ENCODE measurements at regions not wholly inside any gene's neighbourhood (a gene's known extent, or its start where the extent isn't known, plus 50 kb on each side); places are given as distances from the start of the nearest gene placed in this dataset.

GRCh38 chr2:58730764-58731487, 489.8 kb upstream of the FANCL start:
- H3K27ac ChIP-seq (ENCODE audit: low read depth, low read length), result no peak overlapping the region
- no peak overlapping the region for H2AK5ac ChIP-seq (ENCODE audit: low read length)
- H3K27me3 ChIP-seq (ENCODE audit: insufficient read depth, low read length, poor library complexity), result no peaks in the 10 kb centered on the region
- H3K9ac ChIP-seq (ENCODE audit: low read length), result no peak overlapping the region
- H3K4ac ChIP-seq (ENCODE audit: low read depth, low read length), result no peak overlapping the region
- DNase-seq, result no peak
- H3K23ac ChIP-seq (ENCODE audit: low read length), result no peak overlapping the region
- H3K18ac ChIP-seq (ENCODE audit: low read length), result no peak overlapping the region
- no peak overlapping the region for H2BK5ac ChIP-seq (ENCODE audit: low read length)
- H4K5ac ChIP-seq (ENCODE audit: low read length), result no peak overlapping the region
- no peak overlapping the region for H4K8ac ChIP-seq (ENCODE audit: low read depth, low read length)
- H3K4me2 ChIP-seq (ENCODE audit: low read length), result no peak overlapping the region
- no peak overlapping the region for H2BK15ac ChIP-seq (replicated peaks; ENCODE audit: low read depth)
- H3K79me1 ChIP-seq (ENCODE audit: low read length), result no peaks in the 10 kb centered on the region
- no peaks in the 10 kb centered on the region for H3K79me2 ChIP-seq (ENCODE audit: control insufficient read depth, insufficient read depth, low read length)
- H2BK120ac ChIP-seq (ENCODE audit: low read depth, low read length), result no peak overlapping the region
- no CpG with 5 or more reads among the region's 5 CpGs for WGBS (ENCODE audit: extremely low coverage, insufficient coverage, low lambda C conversion rate)
- no peaks in the 10 kb centered on the region for H3K36me3 ChIP-seq (ENCODE audit: control insufficient read depth, insufficient read depth, low read length)
- peaks cover 3% of the 10 kb centered on the region for H3K4me1 ChIP-seq (ENCODE audit: control insufficient read depth, low read depth, low read length)
- H3K56ac ChIP-seq (ENCODE audit: low read length), result no peak overlapping the region
- no peak overlapping the region for H3K4me3 ChIP-seq (ENCODE audit: low read length)

GRCh38 chr2:58727981-58728656, 487.0 kb upstream of the FANCL start:
- no peak overlapping the region for H2BK120ac ChIP-seq (ENCODE audit: low read depth, low read length)
- no CpG with 5 or more reads among the region's 2 CpGs for WGBS (ENCODE audit: extremely low coverage, insufficient coverage, low lambda C conversion rate)
- H3K36me3 ChIP-seq (ENCODE audit: control insufficient read depth, insufficient read depth, low read length), result no peaks in the 10 kb centered on the region
- no peaks in the 10 kb centered on the region for H3K79me1 ChIP-seq (ENCODE audit: low read length)
- H3K4me2 ChIP-seq (ENCODE audit: low read length), result no peak overlapping the region
- no peak overlapping the region for H2AK5ac ChIP-seq (ENCODE audit: low read length)
- no peak overlapping the region for H3K23ac ChIP-seq (ENCODE audit: low read length)
- H2BK15ac ChIP-seq (replicated peaks; ENCODE audit: low read depth), result no peak overlapping the region
- H3K27ac ChIP-seq (ENCODE audit: low read depth, low read length), result no peak overlapping the region
- H4K5ac ChIP-seq (ENCODE audit: low read length), result no peak overlapping the region
- H3K4me3 ChIP-seq (ENCODE audit: low read length), result no peak overlapping the region
- peaks cover 3% of the 10 kb centered on the region for H3K4me1 ChIP-seq (ENCODE audit: control insufficient read depth, low read depth, low read length)
- H3K56ac ChIP-seq (ENCODE audit: low read length), result no peak overlapping the region
- H3K27me3 ChIP-seq (ENCODE audit: insufficient read depth, low read length, poor library complexity), result no peaks in the 10 kb centered on the region
- H3K9ac ChIP-seq (ENCODE audit: low read length), result no peak overlapping the region
- H3K18ac ChIP-seq (ENCODE audit: low read length), result no peak overlapping the region
- no peak overlapping the region for H4K8ac ChIP-seq (ENCODE audit: low read depth, low read length)
- no peak overlapping the region for H2BK5ac ChIP-seq (ENCODE audit: low read length)
- H3K4ac ChIP-seq (ENCODE audit: low read depth, low read length), result no peak overlapping the region
- DNase-seq, result no peak
- H3K79me2 ChIP-seq (ENCODE audit: control insufficient read depth, insufficient read depth, low read length), result no peaks in the 10 kb centered on the region

- Histone ChIP-seq H3K23ac (ENCODE audit: low read length) (no peak overlapping the region), H3K79me1 (ENCODE audit: low read length) (no peaks in the 10 kb centered on the region), H4K5ac (ENCODE audit: low read length) (no peak overlapping the region), H3K79me2 (ENCODE audit: control insufficient read depth, insufficient read depth, low read length) (no peaks in the 10 kb centered on the region), H2BK5ac (ENCODE audit: low read length) (no peak overlapping the region), H3K18ac (ENCODE audit: low read length) (no peak overlapping the region), H3K4me1 (ENCODE audit: control insufficient read depth, low read depth, low read length) (no peaks in the 10 kb centered on the region), H3K9ac (ENCODE audit: low read length) (no peak overlapping the region), H3K56ac (ENCODE audit: low read length) (no peak overlapping the region), H3K36me3 (ENCODE audit: control insufficient read depth, insufficient read depth, low read length) (no peaks in the 10 kb centered on the region), H3K4ac (ENCODE audit: low read depth, low read length) (no peak overlapping the region), H3K4me2 (ENCODE audit: low read length) (no peak overlapping the region), H4K8ac (ENCODE audit: low read depth, low read length) (no peak overlapping the region), H2BK120ac (ENCODE audit: low read depth, low read length) (no peak overlapping the region), H2AK5ac (ENCODE audit: low read length) (no peak overlapping the region), H3K27ac (ENCODE audit: low read depth, low read length) (no peak overlapping the region), H2BK15ac (replicated peaks; ENCODE audit: low read depth) (no peak overlapping the region), H3K4me3 (ENCODE audit: low read length) (no peak overlapping the region), H3K27me3 (ENCODE audit: insufficient read depth, low read length, poor library complexity) (no peaks in the 10 kb centered on the region)
- no peak for DNase-seq
- no CpG with 5 or more reads among the region's 4 CpGs for WGBS (ENCODE audit: extremely low coverage, insufficient coverage, low lambda C conversion rate)
Observed at GRCh38 chr2:58721912-58722591, 480.9 kb upstream of the FANCL start.

- Histone ChIP-seq H3K79me1 (ENCODE audit: low read length) (no peaks in the 10 kb centered on the region), H2BK120ac (ENCODE audit: low read depth, low read length) (no peak overlapping the region), H3K4me1 (ENCODE audit: control insufficient read depth, low read depth, low read length) (no peaks in the 10 kb centered on the region), H3K23ac (ENCODE audit: low read length) (no peak overlapping the region), H2BK15ac (replicated peaks; ENCODE audit: low read depth) (no peak overlapping the region), H3K4me3 (ENCODE audit: low read length) (no peak overlapping the region), H3K27ac (ENCODE audit: low read depth, low read length) (no peak overlapping the region), H3K4me2 (ENCODE audit: low read length) (no peak overlapping the region), H3K27me3 (ENCODE audit: insufficient read depth, low read length, poor library complexity) (no peaks in the 10 kb centered on the region), H2AK5ac (ENCODE audit: low read length) (no peak overlapping the region), H4K5ac (ENCODE audit: low read length) (no peak overlapping the region), H3K56ac (ENCODE audit: low read length) (no peak overlapping the region), H2BK5ac (ENCODE audit: low read length) (no peak overlapping the region), H3K4ac (ENCODE audit: low read depth, low read length) (no peak overlapping the region), H3K36me3 (ENCODE audit: control insufficient read depth, insufficient read depth, low read length) (no peaks in the 10 kb centered on the region), H3K18ac (ENCODE audit: low read length) (no peak overlapping the region), H4K8ac (ENCODE audit: low read depth, low read length) (no peak overlapping the region), H3K9ac (ENCODE audit: low read length) (no peak overlapping the region), H3K79me2 (ENCODE audit: control insufficient read depth, insufficient read depth, low read length) (no peaks in the 10 kb centered on the region)
- DNase-seq, result no peak
- WGBS (ENCODE audit: extremely low coverage, insufficient coverage, low lambda C conversion rate), result no CpG with 5 or more reads among the region's 9 CpGs
Observed at GRCh38 chr2:58720770-58721697, 479.9 kb upstream of the FANCL start.

GRCh38 chr2:58720033-58720769, 479.1 kb upstream of the FANCL start:
- no peak overlapping the region for H3K27ac ChIP-seq (ENCODE audit: low read depth, low read length)
- H4K5ac ChIP-seq (ENCODE audit: low read length), result no peak overlapping the region
- H3K36me3 ChIP-seq (ENCODE audit: control insufficient read depth, insufficient read depth, low read length), result no peaks in the 10 kb centered on the region
- H2BK5ac ChIP-seq (ENCODE audit: low read length), result no peak overlapping the region
- H3K9ac ChIP-seq (ENCODE audit: low read length), result no peak overlapping the region
- H3K56ac ChIP-seq (ENCODE audit: low read length), result no peak overlapping the region
- H3K18ac ChIP-seq (ENCODE audit: low read length), result no peak overlapping the region
- no peaks in the 10 kb centered on the region for H3K27me3 ChIP-seq (ENCODE audit: insufficient read depth, low read length, poor library complexity)
- H3K23ac ChIP-seq (ENCODE audit: low read length), result no peak overlapping the region
- WGBS (ENCODE audit: extremely low coverage, insufficient coverage, low lambda C conversion rate), result no CpG with 5 or more reads among the region's 3 CpGs
- H2BK15ac ChIP-seq (replicated peaks; ENCODE audit: low read depth), result no peak overlapping the region
- H3K4ac ChIP-seq (ENCODE audit: low read depth, low read length), result no peak overlapping the region
- H2BK120ac ChIP-seq (ENCODE audit: low read depth, low read length), result no peak overlapping the region
- H4K8ac ChIP-seq (ENCODE audit: low read depth, low read length), result no peak overlapping the region
- DNase-seq, result no peak
- no peaks in the 10 kb centered on the region for H3K4me1 ChIP-seq (ENCODE audit: control insufficient read depth, low read depth, low read length)
- H3K79me2 ChIP-seq (ENCODE audit: control insufficient read depth, insufficient read depth, low read length), result no peaks in the 10 kb centered on the region
- H3K79me1 ChIP-seq (ENCODE audit: low read length), result no peaks in the 10 kb centered on the region
- no peak overlapping the region for H3K4me2 ChIP-seq (ENCODE audit: low read length)
- H2AK5ac ChIP-seq (ENCODE audit: low read length), result no peak overlapping the region
- H3K4me3 ChIP-seq (ENCODE audit: low read length), result no peak overlapping the region

All from mesendoderm (in vitro differentiated cells).